GM10266 (cell line): ENCODE measurements at regions not wholly inside any gene's neighbourhood (a gene's known extent, or its start where the extent isn't known, plus 50 kb on each side); places are given as distances from the start of the nearest gene placed in this dataset.

Experiments used
- DNase-seq: peaks from one replicate; pipeline ENCODE4 v3.0.0; 2012; ENCODE audit errors: extremely low spot score
- TF ChIP-seq, protein P1 (sequence below): IDR thresholded peaks from 2 replicates; pipeline ENCODE4 v1.5.1; 2012; ENCODE audit warnings: mild to moderate bottlenecking, low read depth; ENCODE audit not compliant: control insufficient read depth, insufficient read depth; ENCODE audit errors: missing control alignments

DNA sequence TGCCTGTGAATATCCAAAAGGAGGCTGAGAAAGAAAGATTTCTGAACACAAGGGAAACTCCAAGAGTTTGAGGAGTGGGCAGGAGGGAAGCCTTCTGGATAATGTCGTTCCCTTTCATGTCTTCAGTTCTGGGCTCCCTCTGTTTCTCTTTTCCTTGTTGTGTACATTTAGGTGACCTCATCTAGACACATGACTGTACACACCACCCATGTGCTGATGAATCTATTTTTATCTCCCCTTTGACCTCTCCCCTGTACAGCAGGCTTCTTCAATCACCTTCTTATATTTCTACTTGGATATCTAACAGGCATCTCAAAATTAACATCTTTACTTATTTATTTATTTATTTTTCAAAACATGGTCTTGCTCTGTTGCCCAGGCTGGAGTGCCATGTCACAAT is 363.1 kb downstream of the GATA3 start:
- TF ChIP-seq, protein P1, sequence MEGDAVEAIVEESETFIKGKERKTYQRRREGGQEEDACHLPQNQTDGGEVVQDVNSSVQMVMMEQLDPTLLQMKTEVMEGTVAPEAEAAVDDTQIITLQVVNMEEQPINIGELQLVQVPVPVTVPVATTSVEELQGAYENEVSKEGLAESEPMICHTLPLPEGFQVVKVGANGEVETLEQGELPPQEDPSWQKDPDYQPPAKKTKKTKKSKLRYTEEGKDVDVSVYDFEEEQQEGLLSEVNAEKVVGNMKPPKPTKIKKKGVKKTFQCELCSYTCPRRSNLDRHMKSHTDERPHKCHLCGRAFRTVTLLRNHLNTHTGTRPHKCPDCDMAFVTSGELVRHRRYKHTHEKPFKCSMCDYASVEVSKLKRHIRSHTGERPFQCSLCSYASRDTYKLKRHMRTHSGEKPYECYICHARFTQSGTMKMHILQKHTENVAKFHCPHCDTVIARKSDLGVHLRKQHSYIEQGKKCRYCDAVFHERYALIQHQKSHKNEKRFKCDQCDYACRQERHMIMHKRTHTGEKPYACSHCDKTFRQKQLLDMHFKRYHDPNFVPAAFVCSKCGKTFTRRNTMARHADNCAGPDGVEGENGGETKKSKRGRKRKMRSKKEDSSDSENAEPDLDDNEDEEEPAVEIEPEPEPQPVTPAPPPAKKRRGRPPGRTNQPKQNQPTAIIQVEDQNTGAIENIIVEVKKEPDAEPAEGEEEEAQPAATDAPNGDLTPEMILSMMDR: no peak
- no peak for DNase-seq

DNA sequence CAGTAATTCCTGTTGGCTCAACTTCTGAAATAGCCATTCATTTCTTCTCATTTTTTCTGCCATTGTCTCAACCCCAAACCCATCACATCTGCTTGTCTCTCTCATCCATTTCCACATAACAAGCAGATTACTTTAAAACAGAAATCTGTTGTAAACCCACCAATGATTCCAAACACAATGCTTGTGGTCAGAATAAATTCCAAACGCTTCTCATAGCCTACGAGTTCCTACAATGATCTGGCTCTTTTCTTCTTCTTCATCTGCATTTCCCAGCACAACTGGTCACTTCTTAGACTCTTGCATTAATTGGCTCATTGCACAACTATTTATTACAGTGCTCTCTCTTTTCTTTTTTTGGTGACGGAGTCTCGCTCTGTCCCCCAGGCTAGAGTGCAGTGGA is 364.1 kb downstream of the GATA3 start:
- no peak for DNase-seq
- TF ChIP-seq, protein P1: no peak

DNA sequence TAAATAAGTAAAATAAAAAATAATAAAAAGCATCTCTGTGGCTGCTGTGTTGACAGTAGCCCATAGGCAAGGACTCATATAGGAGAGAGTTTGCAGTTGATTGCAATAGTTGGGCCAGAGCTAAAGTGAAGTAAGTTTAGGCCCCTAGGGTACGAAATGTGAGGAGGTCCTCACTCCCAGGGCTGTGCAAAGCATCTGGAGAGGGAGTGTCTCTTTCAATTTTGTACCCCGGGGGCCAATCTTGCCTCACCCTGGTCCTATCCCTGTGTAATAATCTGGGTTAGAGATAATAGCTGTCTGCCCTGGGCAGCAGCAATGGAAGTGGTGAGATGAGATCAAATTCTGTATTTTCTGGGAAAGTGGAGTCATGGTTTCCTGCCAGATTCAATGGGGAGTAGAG is 365.7 kb downstream of the GATA3 start:
- TF ChIP-seq, protein P1: no peak
- DNase-seq: no peak

DNA sequence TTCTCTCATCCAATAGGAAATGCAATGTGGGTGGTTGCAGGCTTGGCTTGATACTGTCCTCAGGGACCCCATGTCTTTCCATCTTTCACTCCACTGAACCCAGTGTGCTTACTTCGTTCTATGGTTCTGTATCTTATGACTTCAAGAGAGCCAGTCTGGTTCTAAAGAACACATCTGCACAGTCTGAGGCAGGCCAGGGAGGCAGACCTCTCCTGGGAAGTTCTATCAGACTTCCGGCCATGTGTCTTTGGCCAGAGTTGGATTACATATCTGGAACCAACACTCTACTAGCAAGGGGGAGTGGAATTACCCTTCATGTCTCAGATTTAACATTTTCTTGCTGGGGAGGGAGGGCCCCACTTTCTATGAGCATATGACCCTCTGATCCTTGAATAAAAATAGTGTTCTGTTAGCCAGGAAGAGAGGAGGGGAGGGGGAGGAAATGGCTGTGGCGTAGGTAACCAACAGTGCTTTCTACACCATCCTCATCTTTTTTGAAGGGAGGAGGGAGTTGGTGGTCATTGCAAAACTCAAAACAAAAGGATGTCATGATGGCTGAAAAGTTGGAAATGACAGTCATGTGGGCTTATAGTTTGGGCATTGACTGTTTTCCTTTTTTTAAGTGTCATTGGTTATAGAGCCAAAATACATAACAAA is 370.2 kb downstream of the GATA3 start:
- no peak for DNase-seq
- TF ChIP-seq, protein P1: no peak

DNA sequence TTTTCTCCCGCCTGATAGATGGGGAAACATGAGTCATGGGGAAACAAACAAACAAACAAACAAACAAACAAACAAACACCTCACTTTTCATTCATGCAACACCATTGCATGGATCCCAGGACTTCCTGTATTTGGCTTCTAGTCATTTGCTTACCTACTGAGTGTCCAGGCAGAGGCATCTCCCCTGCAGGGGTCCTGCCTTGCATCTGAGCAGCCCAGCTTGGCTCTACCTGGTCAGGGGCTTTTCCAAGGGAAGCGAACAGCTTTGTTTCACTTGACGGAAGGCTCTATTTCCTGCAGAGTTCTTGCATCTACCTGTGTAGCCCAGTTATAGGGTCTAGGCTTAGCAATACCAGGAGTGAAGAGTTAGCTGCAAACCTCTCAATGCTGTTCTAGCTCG is 374.2 kb downstream of the GATA3 start:
- TF ChIP-seq, protein P1: no peak
- DNase-seq: no peak

DNA sequence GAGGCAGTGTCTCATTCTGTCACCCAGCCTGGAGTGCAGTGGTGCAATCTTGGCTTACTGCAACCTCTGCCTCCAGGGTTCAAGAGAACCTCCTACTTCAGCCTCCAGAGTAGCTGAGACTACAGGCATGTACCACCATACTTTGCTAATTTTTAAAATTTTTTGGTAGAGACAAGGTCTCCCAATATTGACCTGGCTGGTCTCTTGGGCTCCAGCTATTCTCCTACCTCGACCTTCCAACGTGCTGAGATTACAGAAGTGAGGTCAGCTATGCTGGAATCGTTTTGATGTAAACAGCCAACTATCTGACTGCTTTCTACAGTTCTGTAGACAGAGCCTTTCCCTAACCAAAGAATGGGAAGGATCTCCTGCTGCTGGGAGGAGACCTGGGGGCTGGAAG is 375.8 kb downstream of the GATA3 start:
- TF ChIP-seq, protein P1: no peak
- DNase-seq: no peak

DNA sequence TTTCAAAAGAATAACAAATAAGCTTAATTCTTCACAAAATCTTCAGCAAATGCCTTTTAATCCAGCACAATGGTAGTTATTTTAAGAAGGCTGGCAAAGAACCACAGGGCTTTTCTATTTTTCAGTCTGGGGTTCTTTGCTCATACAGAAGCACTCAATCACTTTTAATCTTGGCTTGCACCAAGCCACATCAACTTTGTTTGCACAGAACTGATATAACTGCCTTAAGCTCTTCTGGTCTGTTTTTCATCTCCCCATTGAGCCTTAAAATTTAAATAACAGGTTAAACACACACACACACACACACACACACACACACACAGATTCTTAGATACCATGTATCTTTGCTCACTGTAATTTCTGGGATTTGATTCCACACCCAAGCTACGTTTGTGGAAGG is 377.0 kb downstream of the GATA3 start:
- no peak for DNase-seq
- TF ChIP-seq, protein P1: no peak
